ENCODE measurements at regions not wholly inside any gene's neighbourhood (a gene's known extent, or its start where the extent isn't known, plus 50 kb on each side); places are given as distances from the start of the nearest gene placed in this dataset.
A peak's percentile ranks its signal among the peaks of the same experiment; 100 is the strongest.
"Not testable (repeated sequence)": the region's sequence is repeated elsewhere in the genome, so short reads cannot be mapped to it uniquely, and the experiment has no call there.

DNA sequence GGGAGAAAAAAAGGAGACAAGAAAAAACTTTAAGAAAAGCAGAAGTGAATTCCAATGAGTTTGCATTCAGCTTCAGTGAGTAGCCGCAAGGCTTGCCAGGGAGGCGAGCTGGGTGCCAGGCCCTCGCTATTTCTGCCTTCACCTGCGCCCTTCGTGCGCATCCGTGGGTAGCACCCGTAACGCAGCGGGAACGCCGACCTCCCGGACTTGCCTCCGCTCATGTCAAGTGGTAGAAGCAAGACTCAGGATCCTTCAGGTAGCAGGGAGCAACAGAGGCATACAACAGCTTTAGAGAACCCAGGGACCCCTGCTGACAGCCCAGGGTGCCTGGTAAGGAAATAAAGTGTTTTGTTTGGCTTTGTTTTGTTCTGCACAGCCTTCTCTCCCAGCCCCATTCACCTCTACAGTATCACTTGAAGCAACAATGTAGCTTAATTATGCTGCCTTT is 140.0 kb upstream of the BCOR start:
- no peak overlapping the region for H3K27ac ChIP-seq
- no peaks in the 10 kb centered on the region for H3K4me1 ChIP-seq
- no peaks in the 10 kb centered on the region for H3K36me3 ChIP-seq
- no peak for ATAC-seq
- no peak overlapping the region for H3K4me3 ChIP-seq
- H3K27me3 ChIP-seq: no peaks in the 10 kb centered on the region
- no peaks in the 10 kb centered on the region for H3K9me3 ChIP-seq
- TF ChIP-seq, protein P1, sequence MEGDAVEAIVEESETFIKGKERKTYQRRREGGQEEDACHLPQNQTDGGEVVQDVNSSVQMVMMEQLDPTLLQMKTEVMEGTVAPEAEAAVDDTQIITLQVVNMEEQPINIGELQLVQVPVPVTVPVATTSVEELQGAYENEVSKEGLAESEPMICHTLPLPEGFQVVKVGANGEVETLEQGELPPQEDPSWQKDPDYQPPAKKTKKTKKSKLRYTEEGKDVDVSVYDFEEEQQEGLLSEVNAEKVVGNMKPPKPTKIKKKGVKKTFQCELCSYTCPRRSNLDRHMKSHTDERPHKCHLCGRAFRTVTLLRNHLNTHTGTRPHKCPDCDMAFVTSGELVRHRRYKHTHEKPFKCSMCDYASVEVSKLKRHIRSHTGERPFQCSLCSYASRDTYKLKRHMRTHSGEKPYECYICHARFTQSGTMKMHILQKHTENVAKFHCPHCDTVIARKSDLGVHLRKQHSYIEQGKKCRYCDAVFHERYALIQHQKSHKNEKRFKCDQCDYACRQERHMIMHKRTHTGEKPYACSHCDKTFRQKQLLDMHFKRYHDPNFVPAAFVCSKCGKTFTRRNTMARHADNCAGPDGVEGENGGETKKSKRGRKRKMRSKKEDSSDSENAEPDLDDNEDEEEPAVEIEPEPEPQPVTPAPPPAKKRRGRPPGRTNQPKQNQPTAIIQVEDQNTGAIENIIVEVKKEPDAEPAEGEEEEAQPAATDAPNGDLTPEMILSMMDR (IDR thresholded peaks at IDR 0.05): no peak
- intact Hi-C loops (cut with DNase I): no loop called here
- DNase-seq: no peak

DNA sequence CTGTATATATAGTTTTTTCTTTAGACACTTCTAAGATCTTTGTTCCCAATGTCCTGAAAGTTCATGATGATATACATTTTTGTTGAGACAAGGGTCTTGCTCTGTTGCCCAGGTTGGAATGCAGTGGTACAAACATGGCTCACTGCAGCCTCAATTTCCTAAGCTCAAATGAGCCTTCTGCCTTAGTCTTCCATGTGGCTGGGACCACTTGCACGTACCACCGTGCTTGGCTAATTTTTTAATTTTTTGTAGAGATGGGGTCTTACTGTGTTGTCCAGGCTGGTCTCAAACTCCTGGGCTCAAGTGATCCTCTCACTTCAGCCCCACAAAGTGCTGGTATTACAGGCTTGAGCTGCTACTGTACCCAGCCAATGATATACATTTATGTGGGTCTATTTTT is 132.9 kb upstream of the BCOR start:
- ATAC-seq (no peak), DNase-seq (no peak)
- Histone ChIP-seq H3K4me1 (no peaks in the 10 kb centered on the region), H3K4me3 (no peak overlapping the region), H3K27ac (no peak overlapping the region), H3K27me3 (no peaks in the 10 kb centered on the region), H3K36me3 (no peaks in the 10 kb centered on the region), H3K9me3 (no peaks in the 10 kb centered on the region)
- intact Hi-C loops (cut with DNase I): no loop called here
- TF ChIP-seq, protein P1 (IDR thresholded peaks at IDR 0.05): no peak

DNA sequence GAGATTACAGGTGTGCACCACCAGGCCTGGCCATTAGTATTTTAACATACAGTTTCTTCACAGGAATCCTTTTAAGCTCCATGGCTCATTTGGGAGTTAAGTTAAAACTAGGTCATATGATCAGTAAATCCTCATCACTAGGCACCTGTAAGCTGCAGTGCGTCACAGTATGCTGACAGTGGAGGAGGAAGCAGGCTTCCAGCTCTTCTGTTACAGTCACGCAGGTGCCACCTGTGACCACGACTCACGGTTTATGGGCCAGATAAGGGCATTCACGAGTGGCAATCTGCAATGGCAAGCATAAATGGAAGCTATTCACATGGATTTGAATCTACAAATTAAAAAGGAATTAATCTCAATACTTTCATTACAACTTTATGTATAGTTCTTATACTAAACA is 129.4 kb upstream of the BCOR start:
- no peak overlapping the region for H3K4me3 ChIP-seq
- H3K4me1 ChIP-seq: no peaks in the 10 kb centered on the region
- H3K27me3 ChIP-seq: no peaks in the 10 kb centered on the region
- TF ChIP-seq, protein P1 (IDR thresholded peaks at IDR 0.05): no peak
- DNase-seq: no peak
- H3K36me3 ChIP-seq: no peaks in the 10 kb centered on the region
- H3K27ac ChIP-seq: no peak overlapping the region
- H3K9me3 ChIP-seq: no peaks in the 10 kb centered on the region
- intact Hi-C loops (cut with DNase I): no loop called here
- no peak for ATAC-seq

DNA sequence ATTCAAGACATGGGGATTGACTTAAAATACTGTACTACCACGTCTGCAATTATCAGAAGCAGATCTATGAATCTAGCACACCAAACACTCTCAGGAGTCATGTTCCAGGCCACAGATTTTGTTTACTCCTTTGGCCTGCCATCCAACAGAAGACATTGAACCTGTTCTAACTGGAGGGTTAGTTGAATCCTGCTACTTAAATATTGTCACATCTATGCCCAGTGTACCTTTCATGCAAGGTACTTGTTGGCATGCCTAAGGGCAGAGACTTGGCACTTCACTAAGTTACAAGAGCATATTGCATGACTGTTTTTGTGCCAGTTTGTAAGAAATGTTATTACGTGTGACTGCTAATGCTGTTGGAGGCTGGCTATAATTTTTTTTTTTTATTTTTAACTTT is 126.9 kb upstream of the BCOR start:
- Histone ChIP-seq H3K9me3 (no peaks in the 10 kb centered on the region), H3K36me3 (no peaks in the 10 kb centered on the region), H3K4me1 (no peaks in the 10 kb centered on the region), H3K27me3 (no peaks in the 10 kb centered on the region), H3K4me3 (no peak overlapping the region), H3K27ac (no peak overlapping the region)
- intact Hi-C loops (cut with DNase I): no loop called here
- TF ChIP-seq, protein P1 (IDR thresholded peaks at IDR 0.05): no peak
- ATAC-seq (peak; percentile 85), DNase-seq (peak in 1 of 4 donors; percentile 34)

DNA sequence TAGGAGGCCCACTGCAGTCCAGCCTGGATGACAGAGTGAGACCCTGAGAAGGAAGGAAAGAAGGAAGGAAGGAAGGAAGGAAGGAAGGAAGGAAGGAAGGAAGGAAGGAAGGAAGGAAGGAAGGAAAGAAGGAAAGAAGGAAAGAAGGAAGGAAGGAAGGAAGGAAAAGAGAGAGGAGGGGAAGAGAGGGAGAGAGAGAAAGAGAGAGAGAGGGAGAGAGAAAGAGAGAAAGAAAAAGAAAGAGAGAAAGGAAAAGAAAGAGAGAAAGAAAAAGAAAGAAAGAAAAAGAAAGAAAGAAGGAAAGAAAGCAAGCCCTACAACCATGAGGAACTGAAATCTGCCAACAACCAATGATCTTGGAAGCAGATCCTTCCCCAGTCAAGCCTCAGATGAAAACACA is 124.9 kb upstream of the BCOR start:
- H3K4me1 ChIP-seq; H3K27me3 ChIP-seq; H3K27ac ChIP-seq; H3K4me3 ChIP-seq; DNase-seq; intact Hi-C loops (cut with DNase I); H3K9me3 ChIP-seq; H3K36me3 ChIP-seq; ATAC-seq: not testable (repeated sequence)

DNA sequence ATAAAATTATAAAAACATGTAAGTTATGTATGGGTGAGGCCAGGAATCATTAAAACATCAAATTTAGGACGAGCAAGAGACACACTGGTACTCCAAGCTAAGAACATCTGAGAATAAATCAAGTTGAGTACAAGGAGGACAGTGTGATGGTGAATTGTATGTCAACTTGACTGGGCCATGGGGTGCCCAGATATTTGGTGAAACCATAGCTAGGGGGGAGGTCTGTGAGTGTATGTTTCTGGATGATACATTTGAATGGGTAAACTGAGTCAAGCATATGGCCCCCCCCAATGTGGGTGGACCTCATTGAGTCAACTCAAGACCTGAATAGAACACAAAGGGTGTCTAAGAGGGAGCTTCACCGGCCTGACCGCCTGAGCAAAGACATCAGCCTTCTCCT is 115.3 kb upstream of the BCOR start:
- intact Hi-C loops (cut with DNase I): no loop called here
- Histone ChIP-seq H3K36me3 (no peaks in the 10 kb centered on the region), H3K4me3 (no peak overlapping the region), H3K4me1 (no peaks in the 10 kb centered on the region), H3K27ac (no peak overlapping the region), H3K9me3 (no peaks in the 10 kb centered on the region), H3K27me3 (no peaks in the 10 kb centered on the region)
- ATAC-seq: no peak
- TF ChIP-seq, protein P1 (IDR thresholded peaks at IDR 0.05): no peak
- no peak for DNase-seq

Measured in left lung (tissue), 4 donors.